ENCODE measurements at regions not wholly inside any gene's neighbourhood (a gene's known extent, or its start where the extent isn't known, plus 50 kb on each side); places are given as distances from the start of the nearest gene placed in this dataset.

DNA sequence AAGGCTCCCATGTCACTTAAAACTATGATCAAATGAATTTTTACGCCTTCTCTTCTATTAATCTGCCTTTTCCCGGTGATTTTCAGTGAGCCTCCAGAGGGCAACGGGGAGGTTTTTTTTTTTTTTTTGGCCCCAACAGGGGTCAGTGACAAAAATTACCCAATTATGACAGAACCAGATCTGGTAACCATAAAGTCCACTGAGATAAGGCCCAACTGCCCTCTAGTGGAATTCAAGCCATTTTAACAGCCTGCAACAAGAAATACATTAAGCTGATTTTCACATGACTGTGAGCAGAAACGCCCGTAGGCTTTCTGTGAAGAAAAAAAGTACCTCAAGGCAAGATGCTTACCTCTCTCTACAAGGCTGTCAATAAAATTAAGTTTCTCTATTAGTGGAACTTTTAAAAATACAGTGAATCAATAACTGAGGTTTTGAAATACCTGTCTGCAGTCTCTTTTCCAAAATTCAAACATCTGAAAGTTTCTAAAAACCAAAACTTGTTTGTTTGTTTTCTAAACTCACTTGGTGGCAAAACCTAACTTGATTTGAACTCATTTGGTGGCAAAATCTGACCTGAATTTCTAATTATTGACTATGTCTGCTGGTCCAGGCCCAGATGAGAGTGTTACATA, 49.7 kb upstream of the FST start:
- Histone ChIP-seq H3K4me2 (ENCODE audit: control insufficient read depth, extremely low read depth, insufficient read depth, low read depth, low read length) (no peak overlapping the region), H3K27me3 (ENCODE audit: control insufficient read depth, extremely low read depth, insufficient read depth, low read length) (no peaks in the 10 kb centered on the region), H3K9ac (ENCODE audit: control insufficient read depth, extremely low read depth, insufficient read depth, low read length) (no peak overlapping the region)

More for the DNA sequence above, 49.7 kb upstream of the FST start:
- peak; percentile 29 for FAIRE-seq
- dilution Hi-C loops (cut with MboI; ENCODE audit: extremely low pct_ligation_motif_present, low sequenced_read_pairs) = no loop called here
- no peak overlapping the region for H3K4me3 ChIP-seq (ENCODE audit: control insufficient read depth in 2 of 3, extremely low read depth in 1 of 3, insufficient read depth in 2 of 3, low read depth in 1 of 3, low read length in 3 of 3)
- no peak for TF ChIP-seq EZH2 (IDR thresholded peaks at IDR 0.05; ENCODE audit: low read length)
- TF ChIP-seq, protein P1, sequence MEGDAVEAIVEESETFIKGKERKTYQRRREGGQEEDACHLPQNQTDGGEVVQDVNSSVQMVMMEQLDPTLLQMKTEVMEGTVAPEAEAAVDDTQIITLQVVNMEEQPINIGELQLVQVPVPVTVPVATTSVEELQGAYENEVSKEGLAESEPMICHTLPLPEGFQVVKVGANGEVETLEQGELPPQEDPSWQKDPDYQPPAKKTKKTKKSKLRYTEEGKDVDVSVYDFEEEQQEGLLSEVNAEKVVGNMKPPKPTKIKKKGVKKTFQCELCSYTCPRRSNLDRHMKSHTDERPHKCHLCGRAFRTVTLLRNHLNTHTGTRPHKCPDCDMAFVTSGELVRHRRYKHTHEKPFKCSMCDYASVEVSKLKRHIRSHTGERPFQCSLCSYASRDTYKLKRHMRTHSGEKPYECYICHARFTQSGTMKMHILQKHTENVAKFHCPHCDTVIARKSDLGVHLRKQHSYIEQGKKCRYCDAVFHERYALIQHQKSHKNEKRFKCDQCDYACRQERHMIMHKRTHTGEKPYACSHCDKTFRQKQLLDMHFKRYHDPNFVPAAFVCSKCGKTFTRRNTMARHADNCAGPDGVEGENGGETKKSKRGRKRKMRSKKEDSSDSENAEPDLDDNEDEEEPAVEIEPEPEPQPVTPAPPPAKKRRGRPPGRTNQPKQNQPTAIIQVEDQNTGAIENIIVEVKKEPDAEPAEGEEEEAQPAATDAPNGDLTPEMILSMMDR (optimal IDR thresholded peaks at IDR 0.05 in 1 of 3, IDR thresholded peaks at IDR 0.05 in 1 of 3, conservative IDR thresholded peaks at IDR 0.05 in 1 of 3; ENCODE audit: extremely low read depth in 1 of 3, insufficient read depth in 2 of 3, low read length in 3 of 3) = peak; percentile 45 to 59 (median 58)
- peak overlapping the region; percentile 11 for H3K27ac ChIP-seq (ENCODE audit: control insufficient read depth, insufficient read depth, low read length)
- DNase-seq (ENCODE audit: low read depth, low spot score) = no peak
- H3K4me1 ChIP-seq (ENCODE audit: control insufficient read depth, extremely low read depth, insufficient read depth, low read length) = peaks cover 6% of the 10 kb centered on the region
- H3K9me1 ChIP-seq (ENCODE audit: control insufficient read depth, extremely low read depth, insufficient read depth, low read length) = no peaks in the 10 kb centered on the region
- H4K20me1 ChIP-seq (ENCODE audit: control insufficient read depth, extremely low read depth, insufficient read depth, low read length) = no peaks in the 10 kb centered on the region
- no peaks in the 10 kb centered on the region for H3K79me2 ChIP-seq (ENCODE audit: control insufficient read depth, insufficient read depth, low read length)
- H2AFZ ChIP-seq (ENCODE audit: control insufficient read depth, low read length) = no peak overlapping the region
- no peaks in the 10 kb centered on the region for H3K36me3 ChIP-seq (ENCODE audit: control insufficient read depth in 2 of 2, extremely low read depth in 1 of 2, insufficient read depth in 2 of 2, low read length in 2 of 2)
- no peaks in the 10 kb centered on the region for H3K9me3 ChIP-seq (ENCODE audit: control insufficient read depth, low read depth, low read length)

All from keratinocyte (primary cell).